HEK293 (cell line): ENCODE measurements at regions not wholly inside any gene's neighbourhood (a gene's known extent, or its start where the extent isn't known, plus 50 kb on each side); places are given as distances from the start of the nearest gene placed in this dataset.

Experiments used
- CTCF ChIA-PET: fragments of 350-600 bp; formaldehyde crosslinking; extraction: SDS; loops from one replicate; lab custom pipeline; 2021; ENCODE audit warnings: antibody characterized with exemption; lab: Yijun Ruan, JAX
- POLR2A ChIA-PET: fragments of 300-600 bp; formaldehyde crosslinking; extraction: SDS; loops from one replicate; lab custom pipeline; 2020; ENCODE audit warnings: antibody characterized with exemption, inconsistent platforms; lab: Yijun Ruan, JAX
- H3K27ac ChIP-seq: fragments of 200-500 bp; sonication (Bioruptor generic); 2 replicates; pipeline ENCODE4 v1.5.1; 2014; ENCODE audit warnings: low read depth, low read length, control low read depth, inconsistent platforms; ENCODE audit errors: extremely low read depth
- H3K36me3 ChIP-seq, 2 experiments: fragments of 200-500 bp in 1 of 2; sonication (Bioruptor generic) in 1 of 2; 1 replicate in 1 of 2; 2 replicates in 1 of 2; pipeline ENCODE4 v1.5.1; 2014 to 2017; ENCODE audit warnings: inconsistent platforms in 2 of 2, low read length in 2 of 2; ENCODE audit not compliant: control insufficient read depth in 2 of 2, insufficient read depth in 1 of 2
- H3K4me1 ChIP-seq: fragments of 200-500 bp; sonication (Bioruptor generic); 2 replicates; pipeline ENCODE4 v1.5.1; 2014; ENCODE audit warnings: mild to moderate bottlenecking, low read length, inconsistent platforms; ENCODE audit not compliant: control insufficient read depth, insufficient read depth
- H3K4me3 ChIP-seq: 2 replicates; pipeline ENCODE4 v1.5.1; 2011; ENCODE audit warnings: low read depth, mild to moderate bottlenecking, control low read depth, low read length, moderate library complexity
- H3K9me3 ChIP-seq: fragments of 200-500 bp; sonication (Bioruptor generic); 2 replicates; pipeline ENCODE4 v1.5.1; 2014; ENCODE audit warnings: low read depth, low read length, inconsistent platforms; ENCODE audit not compliant: control insufficient read depth, insufficient read depth
- GLIS1 ChIP-seq: fragments of 450-650 bp; formaldehyde crosslinking; IDR thresholded peaks from 2 replicates; pipeline ENCODE4 v1.5.1; 2016; ENCODE audit warnings: missing biosample characterization, missing genetic modification characterization
- TSHZ1 ChIP-seq: fragments of 450-650 bp; formaldehyde crosslinking; IDR thresholded peaks from 2 replicates; pipeline ENCODE4 v1.5.1; 2016; ENCODE audit warnings: missing biosample characterization, missing genetic modification characterization, borderline replicate concordance
- YY1 ChIP-seq: fragments of 450-650 bp; formaldehyde crosslinking; IDR thresholded peaks from 2 replicates; pipeline ENCODE4 v1.5.1; 2018; ENCODE audit warnings: missing biosample characterization, missing genetic modification characterization
- ZBTB7A ChIP-seq: fragments of 450-650 bp; formaldehyde crosslinking; IDR thresholded peaks from 2 replicates; pipeline ENCODE4 v1.5.1; 2016; ENCODE audit warnings: low read depth, missing biosample characterization, missing genetic modification characterization
- ZFP3 ChIP-seq: fragments of 450-650 bp; formaldehyde crosslinking; IDR thresholded peaks from 2 replicates; pipeline ENCODE4 v1.5.1; 2016; ENCODE audit warnings: low read depth, missing biosample characterization, missing genetic modification characterization
- ZNF112 ChIP-seq: fragments of 450-650 bp; formaldehyde crosslinking; IDR thresholded peaks from 2 replicates; pipeline ENCODE4 v1.5.0; 2017; ENCODE audit warnings: missing biosample characterization, missing genetic modification characterization
- ZNF239 ChIP-seq: fragments of 450-650 bp; formaldehyde crosslinking; IDR thresholded peaks from 2 replicates; pipeline ENCODE4 v1.5.1; 2016; ENCODE audit warnings: missing biosample characterization, missing genetic modification characterization
- ZNF292 ChIP-seq: fragments of 450-650 bp; formaldehyde crosslinking; IDR thresholded peaks from 2 replicates; pipeline ENCODE4 v1.5.1; 2016; ENCODE audit warnings: low read depth, missing biosample characterization, missing genetic modification characterization, borderline replicate concordance
- ZNF416 ChIP-seq: fragments of 450-650 bp; formaldehyde crosslinking; IDR thresholded peaks from 2 replicates; pipeline ENCODE4 v1.5.1; 2016; ENCODE audit warnings: missing biosample characterization, missing genetic modification characterization
- ZNF488 ChIP-seq: fragments of 450-650 bp; formaldehyde crosslinking; IDR thresholded peaks from 2 replicates; pipeline ENCODE4 v1.5.1; 2016; ENCODE audit warnings: missing biosample characterization, missing genetic modification characterization
- ZNF518A ChIP-seq: fragments of 450-650 bp; formaldehyde crosslinking; conservative IDR thresholded peaks from 2 replicates; pipeline ENCODE4 v1.5.1; 2016; ENCODE audit warnings: low read depth, missing biosample characterization, missing genetic modification characterization
- ZNF530 ChIP-seq: fragments of 450-650 bp; formaldehyde crosslinking; IDR thresholded peaks from 2 replicates; pipeline ENCODE4 v1.5.1; 2016; ENCODE audit warnings: low read depth, missing biosample characterization, missing genetic modification characterization
- ZNF596 ChIP-seq: fragments of 450-650 bp; IDR thresholded peaks from 2 replicates; pipeline ENCODE4 v1.5.0; 2018; ENCODE audit warnings: missing biosample characterization, mild to moderate bottlenecking, missing genetic modification characterization, moderate library complexity
- ZNF76 ChIP-seq: fragments of 450-650 bp; formaldehyde crosslinking; IDR thresholded peaks from 2 replicates; pipeline ENCODE4; 2016; ENCODE audit warnings: low read depth, missing biosample characterization, missing genetic modification characterization, borderline replicate concordance
- TF ChIP-seq, protein P1 (sequence below): fragments of 450-650 bp; formaldehyde crosslinking; IDR thresholded peaks from 2 replicates; pipeline ENCODE4 v1.5.1; 2016; ENCODE audit warnings: missing biosample characterization, missing genetic modification characterization, borderline replicate concordance
- TF ChIP-seq, protein P2 (sequence below): fragments of 450-650 bp; formaldehyde crosslinking; IDR thresholded peaks from 2 replicates; pipeline ENCODE4 v1.5.1; 2017; ENCODE audit warnings: missing biosample characterization, missing genetic modification characterization
- TF ChIP-seq, protein P3 (sequence below): fragments of 450-650 bp; formaldehyde crosslinking; IDR thresholded peaks from 2 replicates; pipeline ENCODE4 v1.5.1; 2017; ENCODE audit warnings: missing biosample characterization, missing genetic modification characterization
- TF ChIP-seq, protein P4 (sequence below): fragments of 450-650 bp; formaldehyde crosslinking; IDR thresholded peaks from 2 replicates; pipeline ENCODE4 v1.5.1; 2017; ENCODE audit warnings: missing biosample characterization, missing genetic modification characterization

DNA sequence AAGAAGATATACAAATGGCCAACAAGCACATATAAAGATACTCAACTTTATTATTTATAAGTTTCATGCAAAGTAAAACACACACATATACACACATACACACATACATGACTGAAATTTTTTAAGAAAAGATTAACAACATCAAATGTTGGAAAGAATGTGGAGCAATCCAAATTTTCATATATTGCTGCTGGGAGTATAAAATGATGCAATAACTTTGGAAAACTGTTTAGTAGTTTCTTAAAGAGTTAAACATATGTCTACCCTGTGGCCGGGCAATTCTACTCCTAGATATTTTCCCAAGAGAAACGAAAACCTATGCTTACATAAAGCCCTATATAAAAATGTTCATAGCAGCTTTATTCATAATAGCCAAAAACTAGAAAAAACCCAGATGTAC lies 99.8 kb upstream of the NR4A3 start:
- POLR2A ChIA-PET: no interaction called here
- no peak overlapping the region for H3K4me3 ChIP-seq
- H3K36me3 ChIP-seq: no peaks in the 10 kb centered on the region
- no peaks in the 10 kb centered on the region for H3K4me1 ChIP-seq
- H3K9me3 ChIP-seq: no peaks in the 10 kb centered on the region
- H3K27ac ChIP-seq: no peak overlapping the region
- no peak for TF ChIP-seq ZNF416 (tag by site-specific recombination)
- no peak for TF ChIP-seq ZNF112 (tag by site-specific recombination)
- TF ChIP-seq TSHZ1: no peak
- TF ChIP-seq ZNF239 (tag by site-specific recombination): no peak
- TF ChIP-seq ZBTB7A (tag by site-specific recombination): no peak
- no peak for TF ChIP-seq ZFP3
- TF ChIP-seq ZNF292 (tag by site-specific recombination): no peak
- no peak for TF ChIP-seq GLIS1 (tag by site-specific recombination)
- TF ChIP-seq, protein P1, sequence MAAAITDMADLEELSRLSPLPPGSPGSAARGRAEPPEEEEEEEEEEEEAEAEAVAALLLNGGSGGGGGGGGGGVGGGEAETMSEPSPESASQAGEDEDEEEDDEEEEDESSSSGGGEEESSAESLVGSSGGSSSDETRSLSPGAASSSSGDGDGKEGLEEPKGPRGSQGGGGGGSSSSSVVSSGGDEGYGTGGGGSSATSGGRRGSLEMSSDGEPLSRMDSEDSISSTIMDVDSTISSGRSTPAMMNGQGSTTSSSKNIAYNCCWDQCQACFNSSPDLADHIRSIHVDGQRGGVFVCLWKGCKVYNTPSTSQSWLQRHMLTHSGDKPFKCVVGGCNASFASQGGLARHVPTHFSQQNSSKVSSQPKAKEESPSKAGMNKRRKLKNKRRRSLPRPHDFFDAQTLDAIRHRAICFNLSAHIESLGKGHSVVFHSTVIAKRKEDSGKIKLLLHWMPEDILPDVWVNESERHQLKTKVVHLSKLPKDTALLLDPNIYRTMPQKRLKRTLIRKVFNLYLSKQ (tag by site-specific recombination): no peak
- TF ChIP-seq, protein P2, sequence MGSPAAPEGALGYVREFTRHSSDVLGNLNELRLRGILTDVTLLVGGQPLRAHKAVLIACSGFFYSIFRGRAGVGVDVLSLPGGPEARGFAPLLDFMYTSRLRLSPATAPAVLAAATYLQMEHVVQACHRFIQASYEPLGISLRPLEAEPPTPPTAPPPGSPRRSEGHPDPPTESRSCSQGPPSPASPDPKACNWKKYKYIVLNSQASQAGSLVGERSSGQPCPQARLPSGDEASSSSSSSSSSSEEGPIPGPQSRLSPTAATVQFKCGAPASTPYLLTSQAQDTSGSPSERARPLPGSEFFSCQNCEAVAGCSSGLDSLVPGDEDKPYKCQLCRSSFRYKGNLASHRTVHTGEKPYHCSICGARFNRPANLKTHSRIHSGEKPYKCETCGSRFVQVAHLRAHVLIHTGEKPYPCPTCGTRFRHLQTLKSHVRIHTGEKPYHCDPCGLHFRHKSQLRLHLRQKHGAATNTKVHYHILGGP (tag by site-specific recombination): no peak
- no peak for TF ChIP-seq ZNF596 (tag by site-specific recombination)
- no peak for TF ChIP-seq ZNF76 (tag by site-specific recombination)
- TF ChIP-seq, protein P3, sequence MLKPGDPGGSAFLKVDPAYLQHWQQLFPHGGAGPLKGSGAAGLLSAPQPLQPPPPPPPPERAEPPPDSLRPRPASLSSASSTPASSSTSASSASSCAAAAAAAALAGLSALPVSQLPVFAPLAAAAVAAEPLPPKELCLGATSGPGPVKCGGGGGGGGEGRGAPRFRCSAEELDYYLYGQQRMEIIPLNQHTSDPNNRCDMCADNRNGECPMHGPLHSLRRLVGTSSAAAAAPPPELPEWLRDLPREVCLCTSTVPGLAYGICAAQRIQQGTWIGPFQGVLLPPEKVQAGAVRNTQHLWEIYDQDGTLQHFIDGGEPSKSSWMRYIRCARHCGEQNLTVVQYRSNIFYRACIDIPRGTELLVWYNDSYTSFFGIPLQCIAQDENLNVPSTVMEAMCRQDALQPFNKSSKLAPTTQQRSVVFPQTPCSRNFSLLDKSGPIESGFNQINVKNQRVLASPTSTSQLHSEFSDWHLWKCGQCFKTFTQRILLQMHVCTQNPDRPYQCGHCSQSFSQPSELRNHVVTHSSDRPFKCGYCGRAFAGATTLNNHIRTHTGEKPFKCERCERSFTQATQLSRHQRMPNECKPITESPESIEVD (tag by site-specific recombination): no peak
- TF ChIP-seq, all 188 proteins: peak for 0
- CTCF ChIA-PET: interaction anchor here (0.7 kb wide), 1 partner anchor 779 kb away, joined by 3 read pairs; no protein-coding TSS in a partner anchor

DNA sequence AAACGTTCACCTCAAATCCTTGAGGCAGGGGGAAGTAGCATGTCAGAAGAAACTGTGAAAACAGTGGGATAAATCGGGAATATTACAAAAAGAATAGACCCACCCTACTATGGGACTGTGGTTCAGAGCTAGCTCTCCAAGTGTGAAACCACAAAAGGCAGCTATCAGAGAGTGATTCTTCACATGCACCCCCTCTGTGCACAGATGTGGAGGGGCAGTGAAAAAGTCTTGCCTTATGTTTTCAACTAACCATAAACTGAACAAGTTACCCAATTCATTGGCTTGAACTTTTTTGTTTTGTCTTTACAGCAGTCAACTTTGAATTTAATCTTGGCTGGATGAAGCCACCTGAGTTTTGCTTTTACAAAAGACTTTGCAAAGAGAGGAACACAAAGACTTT lies 98.8 kb upstream of the NR4A3 start:
- Histone ChIP-seq H3K9me3 (no peaks in the 10 kb centered on the region), H3K27ac (no peak overlapping the region), H3K4me1 (no peaks in the 10 kb centered on the region), H3K4me3 (no peak overlapping the region), H3K36me3 (no peaks in the 10 kb centered on the region)
- ChIA-PET POLR2A (no interaction called here), CTCF (interaction anchor here (0.7 to 1.2 kb wide), 2 partner anchors 48 to 219 kb away, joined by 3 read pairs; no protein-coding TSS in a partner anchor)
- TF ChIP-seq ZNF518A (tag by site-specific recombination) (no peak), ZNF530 (tag by site-specific recombination) (no peak), YY1 (tag by site-specific recombination) (no peak), ZNF488 (tag by site-specific recombination) (no peak)
- TF ChIP-seq, protein P4, sequence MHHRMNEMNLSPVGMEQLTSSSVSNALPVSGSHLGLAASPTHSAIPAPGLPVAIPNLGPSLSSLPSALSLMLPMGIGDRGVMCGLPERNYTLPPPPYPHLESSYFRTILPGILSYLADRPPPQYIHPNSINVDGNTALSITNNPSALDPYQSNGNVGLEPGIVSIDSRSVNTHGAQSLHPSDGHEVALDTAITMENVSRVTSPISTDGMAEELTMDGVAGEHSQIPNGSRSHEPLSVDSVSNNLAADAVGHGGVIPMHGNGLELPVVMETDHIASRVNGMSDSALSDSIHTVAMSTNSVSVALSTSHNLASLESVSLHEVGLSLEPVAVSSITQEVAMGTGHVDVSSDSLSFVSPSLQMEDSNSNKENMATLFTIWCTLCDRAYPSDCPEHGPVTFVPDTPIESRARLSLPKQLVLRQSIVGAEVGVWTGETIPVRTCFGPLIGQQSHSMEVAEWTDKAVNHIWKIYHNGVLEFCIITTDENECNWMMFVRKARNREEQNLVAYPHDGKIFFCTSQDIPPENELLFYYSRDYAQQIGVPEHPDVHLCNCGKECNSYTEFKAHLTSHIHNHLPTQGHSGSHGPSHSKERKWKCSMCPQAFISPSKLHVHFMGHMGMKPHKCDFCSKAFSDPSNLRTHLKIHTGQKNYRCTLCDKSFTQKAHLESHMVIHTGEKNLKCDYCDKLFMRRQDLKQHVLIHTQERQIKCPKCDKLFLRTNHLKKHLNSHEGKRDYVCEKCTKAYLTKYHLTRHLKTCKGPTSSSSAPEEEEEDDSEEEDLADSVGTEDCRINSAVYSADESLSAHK (tag by site-specific recombination): no peak
